AG04449 (cell line): ENCODE measurements at regions not wholly inside any gene's neighbourhood (a gene's known extent, or its start where the extent isn't known, plus 50 kb on each side); places are given as distances from the start of the nearest gene placed in this dataset.

Experiments
- CTCF ChIA-PET: fragments of 350-600 bp; formaldehyde crosslinking; extraction: SDS; loops from one replicate; lab custom pipeline; 2021; ENCODE audit warnings: antibody characterized with exemption; lab: Yijun Ruan, JAX
- POLR2A ChIA-PET: fragments of 400-600, 350-600 bp; formaldehyde crosslinking; extraction: SDS; loops from one replicate; lab custom pipeline; 2020; ENCODE audit warnings: antibody characterized with exemption, inconsistent platforms; lab: Yijun Ruan, JAX
- DNase-seq: peaks from one replicate; pipeline ENCODE4 v3.0.0-alpha.2; 2010; ENCODE audit warnings: low read depth, low spot score
- H3K4me3 ChIP-seq: 2 replicates; pipeline ENCODE4 v1.5.1; 2011; ENCODE audit warnings: low read depth, mild to moderate bottlenecking, control low read depth, low read length
- TF ChIP-seq, protein P1 (sequence below): IDR thresholded peaks from one replicate; pipeline ENCODE4 v1.5.1; 2011; ENCODE audit warnings: mild to moderate bottlenecking, moderate library complexity, low read length, control low read depth, inconsistent platforms; ENCODE audit not compliant: insufficient read depth; ENCODE audit errors: missing control alignments

- POLR2A ChIA-PET = no interaction called here
- TF ChIP-seq, protein P1, sequence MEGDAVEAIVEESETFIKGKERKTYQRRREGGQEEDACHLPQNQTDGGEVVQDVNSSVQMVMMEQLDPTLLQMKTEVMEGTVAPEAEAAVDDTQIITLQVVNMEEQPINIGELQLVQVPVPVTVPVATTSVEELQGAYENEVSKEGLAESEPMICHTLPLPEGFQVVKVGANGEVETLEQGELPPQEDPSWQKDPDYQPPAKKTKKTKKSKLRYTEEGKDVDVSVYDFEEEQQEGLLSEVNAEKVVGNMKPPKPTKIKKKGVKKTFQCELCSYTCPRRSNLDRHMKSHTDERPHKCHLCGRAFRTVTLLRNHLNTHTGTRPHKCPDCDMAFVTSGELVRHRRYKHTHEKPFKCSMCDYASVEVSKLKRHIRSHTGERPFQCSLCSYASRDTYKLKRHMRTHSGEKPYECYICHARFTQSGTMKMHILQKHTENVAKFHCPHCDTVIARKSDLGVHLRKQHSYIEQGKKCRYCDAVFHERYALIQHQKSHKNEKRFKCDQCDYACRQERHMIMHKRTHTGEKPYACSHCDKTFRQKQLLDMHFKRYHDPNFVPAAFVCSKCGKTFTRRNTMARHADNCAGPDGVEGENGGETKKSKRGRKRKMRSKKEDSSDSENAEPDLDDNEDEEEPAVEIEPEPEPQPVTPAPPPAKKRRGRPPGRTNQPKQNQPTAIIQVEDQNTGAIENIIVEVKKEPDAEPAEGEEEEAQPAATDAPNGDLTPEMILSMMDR = no peak
- CTCF ChIA-PET = no interaction called here
- no peak for DNase-seq
- H3K4me3 ChIP-seq = no peak overlapping the region
These were observed 230.9 kb downstream of the RBM43 start for GRCh38 chr2:151030663-151031230.

DNA sequence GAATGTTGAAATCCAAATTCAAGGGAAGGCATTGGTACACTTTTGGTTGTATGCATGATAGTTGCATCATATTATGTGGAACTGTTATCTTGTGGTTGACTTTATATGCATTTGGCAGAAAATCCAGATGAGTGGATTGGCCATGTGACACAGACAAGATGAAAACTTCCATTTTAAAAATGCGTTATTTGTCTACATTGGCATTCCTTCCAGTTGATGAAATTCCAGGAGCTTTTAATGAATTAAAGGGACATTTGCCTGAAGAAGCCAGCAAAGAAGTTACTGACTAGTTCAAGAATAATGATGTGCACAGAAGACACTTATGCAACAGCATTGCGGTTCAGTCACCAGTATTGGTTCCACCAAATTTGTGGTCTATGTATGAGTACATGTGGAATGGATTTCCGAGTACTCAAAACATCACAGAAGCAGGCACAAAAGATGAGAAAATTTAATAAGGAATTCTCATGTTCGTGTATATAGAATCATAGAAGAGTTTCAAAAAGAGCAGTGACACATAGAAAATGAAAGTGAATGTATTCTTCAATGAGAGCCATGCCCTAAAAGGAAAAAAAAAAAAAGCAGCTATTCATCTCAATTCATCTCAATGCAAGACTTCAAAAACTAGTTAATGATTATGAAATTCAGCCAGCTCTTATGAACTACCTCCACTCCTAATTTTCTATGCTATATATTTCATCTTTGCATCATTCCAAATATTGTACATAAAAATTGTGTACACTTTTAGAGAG, 232.1 kb downstream of the RBM43 start:
- ChIA-PET CTCF (no interaction called here), POLR2A (interaction anchor here (0.6 kb wide), 1 partner anchor 70 kb away, joined by 3 read pairs; no protein-coding TSS in a partner anchor)
- peak; percentile 81 for DNase-seq
- H3K4me3 ChIP-seq = no peak overlapping the region
- TF ChIP-seq, protein P1 = no peak

GRCh38 chr2:151028691-151029176, 232.9 kb downstream of the RBM43 start:
- TF ChIP-seq, protein P1 = no peak
- no peak for DNase-seq
- ChIA-PET POLR2A (interaction anchor here (0.6 kb wide), 1 partner anchor 69 kb away, joined by 3 read pairs; no protein-coding TSS in a partner anchor), CTCF (interaction anchor here (1.2 kb wide), 1 partner anchor 10 kb away, joined by 7 read pairs; no protein-coding TSS in a partner anchor)
- H3K4me3 ChIP-seq = no peak overlapping the region

- no peak overlapping the region for H3K4me3 ChIP-seq
- no peak for DNase-seq
- CTCF ChIA-PET = no interaction called here
- POLR2A ChIA-PET = no interaction called here
- TF ChIP-seq, protein P1 = no peak
These were observed 234.5 kb downstream of the RBM43 start for GRCh38 chr2:151027151-151027550.

- POLR2A ChIA-PET = no interaction called here
These were observed 235.8 kb downstream of the RBM43 start for GRCh38 chr2:151025816-151026215.

More at GRCh38 chr2:151025816-151026215, 235.8 kb downstream of the RBM43 start:
- TF ChIP-seq, protein P1 = no peak
- DNase-seq = no peak
- H3K4me3 ChIP-seq = no peak overlapping the region
- CTCF ChIA-PET = no interaction called here
